Cardiac fibroblast (primary cell): ENCODE measurements at regions not wholly inside any gene's neighbourhood (a gene's known extent, or its start where the extent isn't known, plus 50 kb on each side); places are given as distances from the start of the nearest gene placed in this dataset.

ENCODE experiments used
- DNase-seq, 2 donors: peaks; one replicate each; pipeline versions ENCODE4 v3.0.0 to v3.0.0-alpha.2; 2010; ENCODE audit warnings: low read depth in 2 of 2
- H3K4me3 ChIP-seq, 2 donors: replicated peaks in 1 of 2; 1 replicate in 1 of 2; 2 replicates in 1 of 2; pipeline ENCODE4 v1.5.1; 2011; ENCODE audit warnings: low read depth in 2 of 2, low read length in 2 of 2, mild to moderate bottlenecking in 2 of 2, moderate library complexity in 1 of 2
- CTCF ChIP-seq: IDR thresholded peaks from one replicate; pipeline ENCODE4 v1.5.1; 2011; ENCODE audit warnings: low read depth, mild to moderate bottlenecking, low read length, inconsistent platforms

- H3K4me3 ChIP-seq: no peak overlapping the region
- DNase-seq: peak in 1 of 2 donors; percentile 20
- no peak for TF ChIP-seq CTCF
Observed at GRCh38 chr5:84602371-84602771, 217.7 kb upstream of the EDIL3 start.

- no peak for DNase-seq
- H3K4me3 ChIP-seq: no peak overlapping the region
- TF ChIP-seq CTCF: no peak
Observed at GRCh38 chr5:84599964-84600363, 215.3 kb upstream of the EDIL3 start.

GRCh38 chr5:84597904-84598303 is 213.2 kb upstream of the EDIL3 start:
- no peak for TF ChIP-seq CTCF
- DNase-seq: no peak
- no peak overlapping the region for H3K4me3 ChIP-seq

GRCh38 chr5:84590629-84591028 is 205.9 kb upstream of the EDIL3 start:
- no peak overlapping the region for H3K4me3 ChIP-seq
- no peak for TF ChIP-seq CTCF
- DNase-seq: no peak

- no peak for DNase-seq
- no peak for TF ChIP-seq CTCF
- no peak overlapping the region for H3K4me3 ChIP-seq
Observed at GRCh38 chr5:84589926-84590325, 205.2 kb upstream of the EDIL3 start.

GRCh38 chr5:84585218-84585617 is 200.5 kb upstream of the EDIL3 start:
- no peak for DNase-seq
- no peak overlapping the region for H3K4me3 ChIP-seq
- no peak for TF ChIP-seq CTCF

- no peak for DNase-seq
- no peak overlapping the region for H3K4me3 ChIP-seq
- no peak for TF ChIP-seq CTCF
Observed at GRCh38 chr5:84578226-84578625, 193.5 kb upstream of the EDIL3 start.
